NCI-H1417 (cell line): ENCODE measurements at regions not wholly inside any gene's neighbourhood (a gene's known extent, or its start where the extent isn't known, plus 50 kb on each side); places are given as distances from the start of the nearest gene placed in this dataset.
A peak's percentile ranks its signal among the peaks of the same experiment; 100 is the strongest.
"Not testable (repeated sequence)": the region's sequence is repeated elsewhere in the genome, so short reads cannot be mapped to it uniquely, and the experiment has no call there.

Source experiments
- DNase-seq, 3 experiments: peaks; one replicate each; lab custom pipeline; 2025; lab: John Stamatoyannopoulos, UW

GRCh38 chr2:17254421-17254820 is 263.8 kb downstream of the RAD51AP2 start:
- DNase-seq: no peak

GRCh38 chr2:17252258-17252657 is 266.0 kb downstream of the RAD51AP2 start:
- DNase-seq: no peak

- no peak for DNase-seq
Observed at GRCh38 chr2:17251171-17251570, 267.1 kb downstream of the RAD51AP2 start.

- DNase-seq: no peak
Observed at GRCh38 chr2:17249249-17249648, 269.0 kb downstream of the RAD51AP2 start.

GRCh38 chr2:17245906-17246305 is 272.3 kb downstream of the RAD51AP2 start:
- no peak for DNase-seq

- no peak for DNase-seq
Observed at GRCh38 chr2:17242813-17243485, 275.3 kb downstream of the RAD51AP2 start.

- DNase-seq: no peak
Observed at GRCh38 chr2:17239550-17239949, 278.7 kb downstream of the RAD51AP2 start.

- DNase-seq: no peak
Observed at GRCh38 chr2:17235167-17235566, 283.1 kb downstream of the RAD51AP2 start.

- DNase-seq: no peak
Observed at GRCh38 chr2:17232776-17233556, 285.3 kb downstream of the RAD51AP2 start.

GRCh38 chr2:17231394-17231965 is 286.8 kb downstream of the RAD51AP2 start:
- DNase-seq: no peak

GRCh38 chr2:17229414-17229813 is 288.8 kb downstream of the RAD51AP2 start:
- no peak for DNase-seq

- DNase-seq: no peak
Observed at GRCh38 chr2:17228461-17228860, 289.8 kb downstream of the RAD51AP2 start.

- no peak for DNase-seq
Observed at GRCh38 chr2:17227856-17228255, 290.4 kb downstream of the RAD51AP2 start.

- no peak for DNase-seq
Observed at GRCh38 chr2:17226941-17227490, 291.2 kb downstream of the RAD51AP2 start.

- no peak for DNase-seq
Observed at GRCh38 chr2:17223211-17223610, 295.0 kb downstream of the RAD51AP2 start.

- no peak for DNase-seq
Observed at GRCh38 chr2:17208511-17208910, 309.7 kb downstream of the RAD51AP2 start.

- DNase-seq: no peak
Observed at GRCh38 chr2:17206771-17207170, 311.5 kb downstream of the RAD51AP2 start.

- not testable (repeated sequence) for DNase-seq
Observed at GRCh38 chr2:17204214-17204613, 314.0 kb downstream of the RAD51AP2 start.

- DNase-seq: not testable (repeated sequence)
Observed at GRCh38 chr2:17202628-17203027, 315.6 kb downstream of the RAD51AP2 start.

GRCh38 chr2:17199741-17200140 is 318.5 kb downstream of the RAD51AP2 start:
- peak in 1 of 3 experiments; percentile 69 for DNase-seq

GRCh38 chr2:17196380-17196779 is 321.9 kb downstream of the RAD51AP2 start:
- no peak for DNase-seq

GRCh38 chr2:17195016-17195415 is 323.2 kb downstream of the RAD51AP2 start:
- DNase-seq: no peak

GRCh38 chr2:17194083-17194482 is 324.2 kb downstream of the RAD51AP2 start:
- DNase-seq: no peak
